ENCODE measurements at regions not wholly inside any gene's neighbourhood (a gene's known extent, or its start where the extent isn't known, plus 50 kb on each side); places are given as distances from the start of the nearest gene placed in this dataset.

- DNase-seq (ENCODE audit: low read depth in 1 of 2, low spot score in 1 of 2), result no peak
Observed at GRCh38 chr6:2505624-2506023, 245.1 kb downstream of the MYLK4 start.

DNA sequence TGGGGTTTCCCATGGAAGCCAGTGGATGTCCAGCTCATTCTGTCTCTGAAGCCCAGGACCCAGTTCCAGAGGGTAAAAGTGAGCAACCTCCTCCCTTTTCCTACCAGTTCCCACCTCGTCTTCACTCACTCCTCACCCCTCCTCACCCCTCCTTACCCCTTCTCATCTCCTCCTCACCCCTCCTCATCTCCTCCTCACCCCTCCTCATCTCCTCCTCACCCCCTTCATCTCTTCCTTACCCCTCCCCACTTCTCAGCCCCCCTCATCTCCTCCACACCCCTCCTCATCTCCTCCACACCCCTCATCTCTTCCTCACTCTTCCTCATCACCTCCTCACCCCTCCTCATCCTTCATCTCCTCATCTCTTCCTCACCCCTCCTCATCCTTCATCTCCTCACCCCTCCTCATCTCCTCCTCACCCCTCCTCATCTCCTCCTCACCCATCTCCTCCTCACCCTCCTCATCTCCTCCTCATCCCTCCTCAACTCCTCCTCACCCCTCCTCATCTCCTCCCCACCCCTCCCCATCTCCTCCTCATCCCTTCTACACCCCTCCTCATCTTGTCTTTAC, 246.1 kb downstream of the MYLK4 start:
- DNase-seq (ENCODE audit: low read depth in 1 of 2, low spot score in 1 of 2), result no peak

DNA sequence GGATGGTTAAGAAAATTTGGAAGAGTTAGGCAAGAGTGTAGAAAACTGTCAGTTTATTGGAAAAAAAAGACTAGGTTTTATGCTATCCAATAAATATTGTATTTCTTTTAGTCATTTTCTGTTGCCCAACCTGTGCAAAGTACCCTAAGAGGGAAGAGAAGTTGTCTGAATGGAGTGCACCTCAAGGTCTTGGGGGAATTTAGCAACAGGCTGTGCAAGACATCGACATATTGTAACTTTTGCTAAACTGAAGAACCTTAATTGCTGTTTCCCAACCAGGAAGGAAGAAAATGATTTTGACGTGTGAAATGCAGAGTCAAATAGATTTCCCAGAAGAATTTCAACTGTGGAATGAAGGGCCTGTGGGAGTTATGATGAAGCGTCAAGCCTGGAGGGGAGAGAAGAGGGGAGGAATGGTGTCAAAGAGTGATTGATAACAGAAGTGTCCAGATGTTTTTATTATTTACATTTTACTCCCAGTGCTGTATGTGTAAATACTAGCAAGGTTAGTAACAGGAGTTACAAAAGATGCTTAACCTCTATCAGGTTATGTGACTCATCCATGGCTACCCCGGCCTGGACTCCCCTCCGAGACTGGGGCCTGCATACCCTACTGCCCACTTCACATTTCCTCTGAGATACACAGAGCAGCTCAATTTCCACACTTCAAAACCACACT, 246.8 kb downstream of the MYLK4 start:
- DNase-seq (ENCODE audit: low read depth in 1 of 2, low spot score in 1 of 2), result no peak

DNA sequence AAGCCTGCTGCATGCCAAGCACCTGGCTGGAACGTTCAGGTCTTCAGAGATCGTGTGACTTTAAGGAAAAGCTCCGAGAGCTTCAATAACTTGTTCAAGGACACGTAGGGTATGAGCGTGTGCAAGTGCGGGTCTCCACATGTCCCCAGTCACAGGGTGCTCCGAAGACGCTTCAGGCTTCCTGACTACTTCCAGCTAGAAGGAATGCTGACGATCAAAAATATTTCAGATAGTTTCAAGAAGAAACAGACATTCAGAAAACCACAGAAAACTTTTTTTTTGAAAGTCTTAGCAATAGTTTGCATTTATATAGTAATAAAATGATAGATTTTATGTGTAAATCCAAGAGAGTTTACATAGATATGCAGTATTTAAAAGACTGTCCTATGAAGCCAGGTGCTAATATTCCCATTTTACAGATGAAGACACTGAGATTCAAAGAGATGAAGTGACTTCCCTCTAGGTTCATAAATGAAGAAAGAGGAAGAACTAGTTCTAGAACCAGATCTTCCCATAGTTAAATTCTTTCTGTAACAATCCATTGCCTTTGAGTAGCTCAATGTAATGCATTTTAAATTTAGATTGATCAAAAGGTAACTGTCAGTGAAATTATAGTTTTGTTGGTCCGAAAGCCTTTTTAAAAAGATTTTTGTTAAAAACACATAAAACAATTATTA, 247.6 kb downstream of the MYLK4 start:
- DNase-seq (ENCODE audit: low read depth in 1 of 2, low spot score in 1 of 2), result no peak

- no peak for DNase-seq (ENCODE audit: low read depth in 1 of 2, low spot score in 1 of 2)
Observed at GRCh38 chr6:2502096-2502997, 248.4 kb downstream of the MYLK4 start.

DNA sequence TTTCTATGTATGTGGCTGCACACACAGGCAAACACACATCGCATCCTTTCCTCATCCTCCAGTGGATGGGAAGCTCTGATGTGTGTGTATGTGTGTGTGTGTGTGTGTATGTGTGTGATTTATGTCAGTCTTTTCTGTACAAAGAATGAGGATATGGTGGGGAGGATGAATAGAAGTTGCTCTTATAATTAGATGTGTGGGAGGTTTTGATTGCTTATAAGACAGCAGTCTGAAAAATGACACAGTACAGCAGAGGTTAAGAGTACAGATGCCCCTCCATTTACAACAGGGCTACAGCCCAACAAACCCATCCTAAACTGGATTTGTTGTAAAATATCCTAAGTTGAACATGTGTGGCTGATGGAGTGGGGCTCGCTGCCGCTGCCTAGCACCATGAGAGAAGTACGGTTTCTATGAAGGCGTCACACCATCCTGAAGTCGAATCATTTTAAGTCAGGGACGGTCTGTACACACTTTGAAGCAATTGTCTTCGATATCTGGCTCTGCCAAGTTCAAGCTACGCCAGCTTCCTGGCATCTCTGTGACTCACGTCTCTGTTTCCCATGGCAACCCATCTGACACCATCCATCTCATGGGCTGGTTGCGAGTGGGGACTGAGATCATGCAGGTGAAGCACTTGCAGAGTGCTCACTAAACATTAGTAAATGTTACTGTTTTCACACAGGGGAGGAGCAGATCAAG, 252.6 kb downstream of the MYLK4 start:
- DNase-seq (ENCODE audit: low read depth in 1 of 2, low spot score in 1 of 2), result no peak

DNA sequence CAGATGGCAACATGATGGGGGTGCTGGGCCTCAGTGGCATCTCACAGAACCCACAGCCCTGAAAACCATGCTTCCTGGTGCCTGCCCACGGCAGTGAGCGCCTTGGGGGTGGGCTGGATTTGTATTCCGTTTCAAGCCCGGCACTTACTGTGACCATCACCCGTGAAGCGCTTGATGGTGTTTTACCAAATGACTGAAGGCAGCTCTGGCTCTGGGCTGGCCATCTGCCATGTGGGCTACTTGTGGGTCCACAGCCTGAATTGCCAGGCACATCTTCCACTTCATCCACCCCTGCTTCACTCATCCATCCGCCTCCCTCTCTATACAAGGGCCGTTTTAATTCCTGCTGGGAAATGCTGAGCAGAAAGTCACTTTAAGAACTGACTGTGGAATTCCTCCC, 250.9 kb upstream of the GMDS start:
- no peak for DNase-seq (ENCODE audit: low read depth in 1 of 2, low spot score in 1 of 2)

DNA sequence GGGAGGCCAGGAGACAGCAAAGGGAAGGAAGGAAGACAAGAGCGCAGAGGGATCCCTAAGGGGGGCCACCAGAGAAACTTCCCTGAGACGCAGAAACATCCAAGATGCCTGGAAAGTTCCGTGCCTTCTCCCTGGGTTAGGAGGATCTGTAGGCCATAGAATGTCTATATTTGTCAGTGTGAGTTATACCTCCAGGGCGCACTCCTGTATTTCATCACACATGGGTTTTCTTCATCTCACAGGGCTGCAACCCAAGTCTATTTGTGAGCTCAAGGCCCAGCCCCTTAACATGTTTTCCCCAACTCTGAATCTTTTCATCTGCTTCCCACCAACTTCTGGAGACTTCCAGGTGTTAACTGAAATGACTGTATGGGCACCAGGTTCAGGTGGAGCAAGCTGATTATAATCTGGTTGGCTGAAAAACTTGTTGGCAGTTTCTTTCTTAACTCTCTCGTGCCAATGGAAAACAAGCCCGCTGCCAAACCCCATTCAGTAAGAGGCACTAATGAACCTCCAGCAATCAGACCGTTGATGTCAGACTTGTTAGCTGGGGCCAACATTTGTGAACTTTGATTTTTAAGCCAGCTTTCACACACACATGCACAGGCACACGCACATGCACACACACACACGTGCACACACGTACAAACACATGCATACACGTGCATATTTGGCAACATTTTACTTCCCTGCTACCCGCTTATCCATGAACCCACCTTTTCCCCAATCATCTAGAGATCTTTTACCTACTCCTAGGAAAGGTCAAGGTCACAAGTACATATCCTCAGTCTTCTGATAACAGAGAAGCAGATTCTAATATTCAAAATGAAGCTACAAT, 247.5 kb upstream of the GMDS start:
- no peak for DNase-seq (ENCODE audit: low read depth in 1 of 2, low spot score in 1 of 2)

GRCh38 chr6:2491137-2491536, 245.7 kb upstream of the GMDS start:
- DNase-seq (ENCODE audit: low read depth in 1 of 2, low spot score in 1 of 2), result no peak

DNA sequence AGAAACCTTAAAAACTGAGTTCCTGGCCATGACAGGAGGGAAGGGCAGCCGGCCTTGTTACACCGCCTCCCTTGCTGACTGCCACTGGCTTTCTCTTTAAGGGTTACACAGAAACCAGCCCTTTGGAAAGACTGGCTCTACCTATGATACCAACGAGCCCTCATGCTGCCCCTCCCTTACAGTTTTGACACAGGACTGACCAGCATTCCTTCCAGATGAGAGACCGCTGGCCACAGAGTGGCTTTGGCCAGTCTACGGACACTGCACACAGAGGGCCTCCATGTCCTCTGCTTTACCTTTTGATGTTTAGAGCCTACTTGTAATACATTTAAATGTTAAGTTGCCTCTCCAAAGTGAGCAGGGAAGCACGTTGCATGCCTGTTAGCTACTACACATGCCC, 243.2 kb upstream of the GMDS start:
- no peak for DNase-seq (ENCODE audit: low read depth in 1 of 2, low spot score in 1 of 2)

DNA sequence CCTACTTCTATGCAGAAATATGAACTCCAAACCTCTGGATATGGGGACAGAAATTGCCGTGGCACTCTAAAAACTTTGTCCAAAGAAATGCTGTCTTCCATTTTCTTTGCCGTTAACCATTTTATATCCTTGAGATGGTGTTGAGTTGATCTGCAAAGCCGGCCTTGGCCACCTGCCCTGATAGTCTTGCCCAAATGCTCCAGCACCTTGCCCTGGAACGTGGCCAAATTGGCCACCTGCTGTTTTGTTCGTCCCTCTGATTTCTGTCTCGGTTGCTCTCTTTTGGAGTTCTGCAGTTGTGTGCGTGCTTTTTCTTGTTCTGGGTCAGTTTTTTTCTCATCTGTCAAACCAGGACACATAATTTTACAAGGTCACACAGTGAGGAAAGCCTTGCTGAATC, 239.7 kb upstream of the GMDS start:
- no peak for DNase-seq (ENCODE audit: low read depth in 1 of 2, low spot score in 1 of 2)

DNA sequence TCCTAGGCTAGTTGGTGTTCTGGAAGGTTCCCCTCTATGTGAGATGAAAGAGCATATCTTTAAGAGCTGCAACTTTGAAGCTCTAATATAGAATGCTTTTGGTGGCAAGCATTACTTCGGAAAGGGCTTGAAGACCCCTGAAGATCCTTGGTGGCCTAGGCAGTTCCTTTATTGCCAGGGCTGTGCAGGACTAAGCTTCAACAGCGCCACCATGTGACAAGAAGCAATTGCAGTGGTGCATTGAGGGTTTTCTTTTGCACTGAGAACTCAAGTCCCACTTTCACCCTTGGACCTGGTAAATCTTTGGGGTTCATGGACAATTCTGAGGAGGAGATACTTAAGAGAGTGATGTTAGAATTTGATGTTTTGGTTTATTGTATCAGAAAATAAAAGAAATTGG, 237.4 kb upstream of the GMDS start:
- DNase-seq (ENCODE audit: low read depth in 1 of 2, low spot score in 1 of 2), result no peak

GRCh38 chr6:2481307-2481706, 235.9 kb upstream of the GMDS start:
- DNase-seq (ENCODE audit: low read depth in 1 of 2, low spot score in 1 of 2), result no peak

DNA sequence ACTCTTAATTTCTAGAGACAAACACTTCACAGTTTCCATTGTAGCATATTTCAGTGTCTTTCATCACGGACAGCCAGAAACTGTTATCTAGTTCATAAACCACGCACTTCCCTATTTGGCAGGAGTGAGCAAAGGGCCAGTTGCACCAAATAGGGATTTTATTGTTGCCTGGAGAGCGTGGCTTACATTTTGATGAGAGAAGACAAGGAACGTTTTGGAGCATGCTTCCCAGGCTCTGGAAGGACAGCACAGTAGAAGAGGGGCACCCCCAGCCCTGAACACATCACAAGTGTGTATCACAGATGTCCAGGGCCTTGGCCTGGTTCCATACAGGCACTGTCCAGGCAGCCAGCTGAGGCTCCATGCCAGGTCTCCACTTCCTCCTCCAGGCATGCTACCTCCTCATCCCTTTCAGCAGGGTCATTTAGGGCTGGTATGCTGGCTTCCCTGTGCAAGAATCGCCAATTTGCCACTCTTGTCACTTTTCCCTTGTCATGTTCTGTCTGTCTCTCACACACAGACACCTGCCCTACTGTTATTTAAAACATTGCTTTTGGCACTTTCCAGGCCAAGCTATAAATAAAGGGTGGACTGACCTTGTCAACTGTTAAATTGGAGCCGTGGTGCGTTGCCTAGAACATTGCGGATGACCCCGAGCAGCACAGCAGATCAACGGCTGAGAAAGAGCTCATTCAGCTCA, 235.0 kb upstream of the GMDS start:
- no peak for DNase-seq (ENCODE audit: low read depth in 1 of 2, low spot score in 1 of 2)

DNA sequence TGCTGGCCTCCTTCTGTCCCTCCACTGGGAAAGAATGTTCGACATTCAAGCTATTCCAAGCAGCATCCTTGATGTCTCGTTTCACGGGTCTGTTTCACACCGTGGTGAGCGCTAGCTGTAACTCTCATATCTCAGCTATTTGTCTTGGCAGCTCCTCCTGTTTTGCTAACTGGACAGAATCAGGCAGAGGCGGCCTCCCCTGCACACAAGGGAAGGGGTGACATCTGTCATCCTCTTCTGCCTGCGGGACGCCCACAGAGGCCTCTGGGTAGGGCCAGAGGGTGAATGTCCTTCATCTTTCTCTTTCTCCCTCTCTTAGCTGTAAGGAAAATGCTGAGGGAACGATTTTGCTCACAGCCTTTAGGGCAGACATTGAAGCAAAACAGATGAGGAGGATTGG, 232.8 kb upstream of the GMDS start:
- no peak for DNase-seq (ENCODE audit: low read depth in 1 of 2, low spot score in 1 of 2)

DNA sequence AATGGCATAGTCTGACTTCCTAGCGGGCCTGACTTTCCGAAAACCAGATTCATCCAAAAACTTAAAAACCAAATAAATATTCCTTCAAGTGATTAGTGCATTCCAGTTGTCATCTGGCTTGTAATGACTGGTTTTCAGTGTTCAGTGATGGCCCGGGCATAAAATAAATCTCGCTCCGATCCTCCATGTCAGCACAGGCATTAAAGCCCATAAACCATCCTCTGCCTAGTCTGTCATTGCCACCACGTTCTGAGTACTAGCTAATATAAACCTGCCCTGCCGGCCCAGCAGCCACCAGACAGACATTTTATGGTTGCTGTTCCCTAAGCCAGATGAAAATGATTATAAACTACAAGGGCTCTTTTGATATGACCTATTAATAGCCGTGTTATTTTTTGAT, 232.3 kb upstream of the GMDS start:
- no peak for DNase-seq (ENCODE audit: low read depth in 1 of 2, low spot score in 1 of 2)

- DNase-seq (ENCODE audit: low read depth in 1 of 2, low spot score in 1 of 2), result no peak
Observed at GRCh38 chr6:2477250-2477649, 231.8 kb upstream of the GMDS start.

DNA sequence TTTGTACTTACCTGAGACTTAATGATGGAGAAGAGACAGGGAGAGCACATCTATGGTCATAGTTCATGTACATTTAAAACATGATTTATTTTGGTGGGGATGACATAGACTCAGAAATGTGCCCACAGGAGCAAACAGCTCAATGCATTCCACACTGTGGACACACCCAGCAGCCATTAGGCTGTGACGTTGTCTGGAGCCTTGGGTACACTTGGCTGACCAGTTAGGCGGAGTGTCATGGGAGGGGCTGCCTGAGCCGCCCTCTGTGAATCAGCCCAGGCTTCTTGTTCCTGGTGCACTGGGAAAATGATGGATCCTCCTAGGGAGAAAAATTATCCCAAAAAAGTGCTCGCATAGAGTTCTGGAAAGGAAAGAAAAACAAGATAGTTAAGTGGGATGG, 231.0 kb upstream of the GMDS start:
- no peak for DNase-seq (ENCODE audit: low read depth in 1 of 2, low spot score in 1 of 2)

GRCh38 chr6:2471472-2471871, 226.1 kb upstream of the GMDS start:
- DNase-seq (ENCODE audit: low read depth in 1 of 2, low spot score in 1 of 2), result no peak

DNA sequence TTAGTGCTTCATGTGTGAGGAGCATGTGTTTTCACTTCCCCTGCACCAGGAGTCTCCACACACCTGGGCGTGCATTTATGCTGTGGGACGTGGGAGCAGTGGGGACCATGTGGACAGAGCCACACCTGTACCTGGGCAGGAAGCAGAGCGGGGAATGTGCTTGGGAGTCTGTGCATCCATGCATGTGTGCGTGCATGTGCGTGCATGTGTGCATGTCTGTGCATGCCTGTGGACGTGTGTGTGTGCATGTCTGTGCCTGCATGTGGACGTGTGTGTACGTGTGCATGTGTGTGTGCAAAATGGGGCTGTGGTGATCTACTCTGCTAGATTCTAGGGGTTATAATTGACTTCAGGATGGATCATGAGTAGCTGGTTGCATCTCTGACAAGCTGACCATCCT, 224.0 kb upstream of the GMDS start:
- no peak for DNase-seq (ENCODE audit: low read depth in 1 of 2, low spot score in 1 of 2)

Measured in activated T-helper 1 cell treated with anti-CD3 and anti-CD28 coated beads, Interleukin-2, amount 50 U/mL, for 16 hours (primary cell).